Liver (tissue), 8 donors: ENCODE measurements at regions not wholly inside any gene's neighbourhood (a gene's known extent, or its start where the extent isn't known, plus 50 kb on each side); places are given as distances from the start of the nearest gene placed in this dataset.

ENCODE experiments used
- DNase-seq: peaks from one replicate; pipeline ENCODE4 v3.0.0-alpha.2; 2017; ENCODE audit warnings: low spot score
- H3K27ac ChIP-seq, 2 donors: one replicate each; pipeline ENCODE4 v1.7.0; 2013; ENCODE audit warnings: inconsistent platforms in 2 of 2, low read length in 2 of 2, control low read depth in 1 of 2, low read depth in 1 of 2, mild to moderate bottlenecking in 1 of 2
- H3K27me3 ChIP-seq, 4 donors: one replicate each; pipeline versions ENCODE4 v1.6.1 to v1.7.0; 2013; ENCODE audit warnings: low read length in 3 of 4, inconsistent platforms in 1 of 4, mild to moderate bottlenecking in 1 of 4, moderate library complexity in 1 of 4; ENCODE audit not compliant: control insufficient read depth in 4 of 4, insufficient read depth in 4 of 4
- H3K36me3 ChIP-seq, 4 donors: one replicate each; pipeline versions ENCODE4 v1.6.1 to v1.7.0; 2013; ENCODE audit warnings: low read length in 3 of 4, mild to moderate bottlenecking in 3 of 4, low read depth in 1 of 4, moderate library complexity in 1 of 4; ENCODE audit not compliant: control insufficient read depth in 4 of 4, insufficient read depth in 3 of 4
- H3K4me1 ChIP-seq, 4 donors: one replicate each; pipeline versions ENCODE4 v1.6.1 to v1.7.0; 2013; ENCODE audit warnings: low read length in 3 of 4, mild to moderate bottlenecking in 3 of 4, moderate library complexity in 1 of 4; ENCODE audit not compliant: control insufficient read depth in 4 of 4, insufficient read depth in 4 of 4
- H3K4me3 ChIP-seq, 3 donors: one replicate each; pipeline versions ENCODE4 v1.6.1 to v1.7.0; 2013; ENCODE audit warnings: low read length in 3 of 3, control low read depth in 1 of 3, low read depth in 1 of 3, mild to moderate bottlenecking in 1 of 3
- H3K9ac ChIP-seq, 2 donors: one replicate each; pipeline ENCODE4 v1.7.0; 2013; ENCODE audit warnings: low read length in 2 of 2, mild to moderate bottlenecking in 2 of 2, moderate library complexity in 2 of 2, control low read depth in 1 of 2, low read depth in 1 of 2
- H3K9me3 ChIP-seq, 4 donors: one replicate each; pipeline versions ENCODE4 v1.6.1 to v1.7.0; 2013; ENCODE audit warnings: low read length in 3 of 4; ENCODE audit not compliant: control insufficient read depth in 4 of 4
- ATF3 ChIP-seq: IDR thresholded peaks from 2 replicates; pipeline ENCODE4 v1.6.1; 2016; ENCODE audit warnings: antibody characterized with exemption
- CTCF ChIP-seq: fragments of 150-350 bp; IDR thresholded peaks from 2 replicates; pipeline ENCODE4 v1.5.1; 2017; ENCODE audit warnings: improper control_type of control experiment, low read depth, low read length; ENCODE audit not compliant: missing input control
- EGR1 ChIP-seq, 2 donors: IDR thresholded peaks; 2 replicates each; pipeline ENCODE4 v1.6.1; 2016 to 2018; ENCODE audit warnings: antibody characterized with exemption in 2 of 2, low read depth in 2 of 2
- FOXA1 ChIP-seq: IDR thresholded peaks from 2 replicates; pipeline ENCODE4 v1.6.1; 2016; ENCODE audit warnings: antibody characterized with exemption
- FOXA2 ChIP-seq: IDR thresholded peaks from 2 replicates; pipeline ENCODE4 v1.6.1; 2016; ENCODE audit warnings: antibody characterized with exemption
- GABPA ChIP-seq, 2 donors: IDR thresholded peaks in 1 of 2; conservative IDR thresholded peaks in 1 of 2; 2 replicates each; pipeline ENCODE4 v1.6.1; 2016; ENCODE audit warnings: antibody characterized with exemption in 2 of 2, mild to moderate bottlenecking in 1 of 2, moderate library complexity in 1 of 2
- HNF4A ChIP-seq, 2 donors: conservative IDR thresholded peaks; 2 replicates each; pipeline ENCODE4 v1.6.1; 2016; ENCODE audit warnings: antibody characterized with exemption in 2 of 2, mild to moderate bottlenecking in 2 of 2
- HNF4G ChIP-seq: IDR thresholded peaks from 2 replicates; pipeline ENCODE4 v1.6.1; 2016; ENCODE audit warnings: antibody characterized with exemption
- JUND ChIP-seq, 2 donors: IDR thresholded peaks; 2 replicates each; pipeline ENCODE4 v1.6.1; 2016; ENCODE audit warnings: antibody characterized with exemption in 2 of 2
- MAX ChIP-seq: IDR thresholded peaks from 2 replicates; pipeline ENCODE4 v1.6.1; 2016; ENCODE audit warnings: antibody characterized with exemption
- NR2F2 ChIP-seq: IDR thresholded peaks from 2 replicates; pipeline ENCODE4 v1.6.1; 2016; ENCODE audit warnings: antibody characterized with exemption
- RAD21 ChIP-seq, 2 donors: IDR thresholded peaks; 2 replicates each; pipeline ENCODE4 v1.6.1; 2016; ENCODE audit warnings: antibody characterized with exemption in 2 of 2, mild to moderate bottlenecking in 2 of 2
- REST ChIP-seq: IDR thresholded peaks from 2 replicates; pipeline ENCODE4 v1.6.1; 2016; ENCODE audit warnings: antibody characterized with exemption, mild to moderate bottlenecking
- RXRA ChIP-seq, 2 donors: IDR thresholded peaks; 2 replicates each; pipeline ENCODE4 v1.6.1; 2017 to 2018; ENCODE audit warnings: antibody characterized with exemption in 2 of 2, mild to moderate bottlenecking in 1 of 2
- SP1 ChIP-seq: IDR thresholded peaks from 2 replicates; pipeline ENCODE4 v1.6.1; 2018; ENCODE audit warnings: antibody characterized with exemption, mild to moderate bottlenecking
- TAF1 ChIP-seq: conservative IDR thresholded peaks from 2 replicates; pipeline ENCODE4 v1.6.1; 2016; ENCODE audit warnings: antibody characterized with exemption, mild to moderate bottlenecking
- YY1 ChIP-seq: IDR thresholded peaks from 2 replicates; pipeline ENCODE4 v1.6.1; 2016; ENCODE audit warnings: antibody characterized with exemption, mild to moderate bottlenecking
- ZBTB33 ChIP-seq: IDR thresholded peaks from 2 replicates; pipeline ENCODE4 v1.6.1; 2016; ENCODE audit warnings: antibody characterized with exemption
- WGBS: extraction: QIAGEN DNeasy Blood & Tissue Kit; methylation state at CpG from one replicate; pipeline ENCODE4 v1.1.7; 2013; 5-methylcytosine and 5-hydroxymethylcytosine counted together
- donor health status: healthy.
- donor health status: healthy.
- donor health status: healthy.
- donor health status: healthy.
- donor health status: healthy.

GRCh38 chr2:120612931-120613330, 122.7 kb upstream of the GLI2 start:
- no peak for DNase-seq
- TF ChIP-seq ATF3: no peak
- no peak for TF ChIP-seq SP1
- no peak for TF ChIP-seq GABPA (IDR thresholded peaks at IDR 0.05 in 1 of 2, conservative IDR thresholded peaks at IDR 0.05 in 1 of 2)
- TF ChIP-seq JUND (IDR thresholded peaks at IDR 0.05): no peak
- TF ChIP-seq HNF4G: no peak
- TF ChIP-seq FOXA2: no peak
- TF ChIP-seq TAF1: no peak
- no peak for TF ChIP-seq RXRA (IDR thresholded peaks at IDR 0.05)
- no peak for TF ChIP-seq MAX
- no peak for TF ChIP-seq YY1
- no peak for TF ChIP-seq FOXA1
- TF ChIP-seq EGR1 (IDR thresholded peaks at IDR 0.05; ENCODE audit: low read depth in 2 of 2): no peak
- TF ChIP-seq HNF4A (conservative IDR thresholded peaks at IDR 0.05): no peak
- TF ChIP-seq ZBTB33: no peak
- TF ChIP-seq REST: no peak
- WGBS: 78% methylated on average over 7 of the region's 7 CpGs
- Histone ChIP-seq H3K27me3 (no peaks in the 10 kb centered on the region), H3K9ac (no peak overlapping the region), H3K4me3 (no peak overlapping the region), H3K36me3 (no peaks in the 10 kb centered on the region), H3K4me1 (no peaks in the 10 kb centered on the region), H3K9me3 (no peaks in the 10 kb centered on the region), H3K27ac (no peak overlapping the region)

GRCh38 chr2:120613742-120614571, 121.7 kb upstream of the GLI2 start:
- WGBS: 91% methylated on average over 29 of the region's 29 CpGs
- Histone ChIP-seq H3K36me3 (no peaks in the 10 kb centered on the region), H3K9me3 (no peaks in the 10 kb centered on the region), H3K4me3 (no peak overlapping the region), H3K4me1 (no peaks in the 10 kb centered on the region), H3K27ac (no peak overlapping the region), H3K27me3 (no peaks in the 10 kb centered on the region), H3K9ac (no peak overlapping the region)
- DNase-seq: no peak
- TF ChIP-seq FOXA2: no peak
- no peak for TF ChIP-seq RAD21 (IDR thresholded peaks at IDR 0.05)
- TF ChIP-seq ZBTB33: no peak
- TF ChIP-seq CTCF: no peak
- TF ChIP-seq ATF3: no peak
- TF ChIP-seq TAF1: no peak
- TF ChIP-seq SP1: no peak
- TF ChIP-seq MAX: no peak
- TF ChIP-seq JUND (IDR thresholded peaks at IDR 0.05): no peak
- TF ChIP-seq GABPA (IDR thresholded peaks at IDR 0.05 in 1 of 2, conservative IDR thresholded peaks at IDR 0.05 in 1 of 2): no peak
- no peak for TF ChIP-seq YY1
- TF ChIP-seq EGR1 (IDR thresholded peaks at IDR 0.05; ENCODE audit: low read depth in 2 of 2): no peak
- no peak for TF ChIP-seq NR2F2
- no peak for TF ChIP-seq HNF4A (conservative IDR thresholded peaks at IDR 0.05)
- TF ChIP-seq RXRA (IDR thresholded peaks at IDR 0.05): no peak
- TF ChIP-seq FOXA1: no peak
- no peak for TF ChIP-seq HNF4G
